Heart right ventricle (tissue), 16 donors: ENCODE measurements at regions not wholly inside any gene's neighbourhood (a gene's known extent, or its start where the extent isn't known, plus 50 kb on each side); places are given as distances from the start of the nearest gene placed in this dataset.

Source experiments
- ATAC-seq, 8 donors: fragments of 200-7000 bp; cut with Tn5 transposase; one replicate each; pipeline ENCODE4 v1.9.1; 2020; ENCODE audit warnings: mild to moderate bottlenecking in 8 of 8, moderate library complexity in 8 of 8, moderate number of reproducible peaks in 1 of 8
- DNase-seq, 2 donors: peaks; one replicate each; pipeline ENCODE4 v3.0.0-alpha.2; 2020
- H3K27ac ChIP-seq, 10 donors: fragments of 200-600 bp; sonication (generic) in 2 of 10; one replicate each; pipeline versions ENCODE4 v1.5.0 to v1.8.0; 2020 to 2022; ENCODE audit warnings: mild to moderate bottlenecking in 3 of 10
- H3K27me3 ChIP-seq, 7 donors: fragments of 200-600 bp; one replicate each; pipeline ENCODE4 v1.8.0; 2021 to 2022; ENCODE audit warnings: mild to moderate bottlenecking in 2 of 7
- H3K36me3 ChIP-seq, 9 donors: fragments of 200-600 bp; sonication (generic) in 1 of 9; one replicate each; pipeline versions ENCODE4 v1.5.0 to v1.8.0; 2020 to 2022; ENCODE audit warnings: mild to moderate bottlenecking in 2 of 9
- H3K4me1 ChIP-seq, 9 donors: fragments of 200-600 bp; sonication (generic) in 1 of 9; one replicate each; pipeline versions ENCODE4 v1.5.0 to v1.8.0; 2020 to 2022; ENCODE audit warnings: mild to moderate bottlenecking in 4 of 9
- H3K4me3 ChIP-seq, 10 donors: fragments of 200-600 bp; sonication (generic) in 2 of 10; one replicate each; pipeline versions ENCODE4 v1.5.0 to v1.8.0; 2020 to 2022; ENCODE audit warnings: mild to moderate bottlenecking in 7 of 10, moderate library complexity in 2 of 10
- H3K9me3 ChIP-seq, 11 donors: fragments of 200-600 bp in 10 of 11; sonication (generic) in 2 of 11; one replicate each; pipeline versions ENCODE4 v1.5.0 to v1.8.0; 2013 to 2022; ENCODE audit warnings: mild to moderate bottlenecking in 2 of 11, control low read depth in 1 of 11, moderate library complexity in 1 of 11
- CTCF ChIP-seq, 9 donors: fragments of 200-600 bp; sonication (generic) in 2 of 9; IDR thresholded peaks; one replicate each; pipeline versions ENCODE4 v1.5.0 to v1.8.0; 2021 to 2022; ENCODE audit warnings: antibody characterized with exemption in 9 of 9, mild to moderate bottlenecking in 5 of 9, moderate library complexity in 1 of 9
- WGBS, 2 donors: extraction: QIAGEN DNeasy Blood & Tissue Kit; methylation state at CpG; one replicate each; pipeline ENCODE4 v1.1.7; 2013; ENCODE audit warnings: inconsistent platforms in 1 of 2; 5-methylcytosine and 5-hydroxymethylcytosine counted together
- intact Hi-C, 10 donors: fragments of 100-400 bp; cut with DNase I; formaldehyde crosslinking; loops; one replicate each; pipeline versions ENCODE4 v1.11.1 to v1.14.2; 2022
- donor health status: Arrhythmogenic right ventricular cardiomyopathy.
- donor health status: ischemic (EF 13 %, LVEDD 7.1; RV severe dilation, severe dysfunction).
- donor health status: healthy with polysubstance abuse.
- donor health status: DM: no; HTN: yes; CAD: no.
- donor health status: DM: no; HTN: no; CAD: no.
- donor health status: ischemic (EF 25% LVEDD 6.9; RV normal size, moderate dysfunction).
- donor health status: ischemic (EF 25% LVEDD 5.7; RV mildly dilated, moderate dysfunction).
- donor health status: healthy.
- donor health status: DM: yes; HTN: yes; CAD: no.
- donor health status: Ischemic cardiomyopathy.
- donor health status: ischemic (EF 35%, LVEDD 5.7; RV mildly dilated, moderate dysfunction).
- donor health status: nonischemic (EF 11% LVEDD 7.7; RV severe dilation, severe dysfunction).
- donor health status: DM: yes; HTN: yes; CAD: no.
- donor health status: PGD.
- donor health status: ischemic (EF 29% LVEDD 5.4; RV normal size, mild dysfunction).
- donor health status: nonischemic (EF 23%, LVEDD 6.1; RV moderate dilation, normal function).

GRCh38 chr4:107247738-107248137 lies 211.6 kb upstream of the DKK2 start:
- DNase-seq: no peak
- Histone ChIP-seq H3K27me3 (no peaks in the 10 kb centered on the region), H3K27ac (no peak overlapping the region), H3K9me3 (peaks cover 0 to 6% (median 0%) of the 10 kb centered on the region in 11 donors), H3K4me3 (no peak overlapping the region), H3K4me1 (no peaks in the 10 kb centered on the region), H3K36me3 (no peaks in the 10 kb centered on the region)
- no peak for ATAC-seq
- intact Hi-C loops: no loop called here
- 35 to 48% methylated on average over 1 of the region's 1 CpG for WGBS, 2 donors
- no peak for TF ChIP-seq CTCF (IDR thresholded peaks at IDR 0.05)

GRCh38 chr4:107246761-107247160 lies 210.6 kb upstream of the DKK2 start:
- Histone ChIP-seq H3K4me1 (no peaks in the 10 kb centered on the region), H3K4me3 (no peak overlapping the region), H3K9me3 (peaks cover 0 to 6% (median 0%) of the 10 kb centered on the region in 11 donors), H3K27me3 (no peaks in the 10 kb centered on the region), H3K27ac (no peak overlapping the region), H3K36me3 (no peaks in the 10 kb centered on the region)
- intact Hi-C loops: no loop called here
- no peak for TF ChIP-seq CTCF (IDR thresholded peaks at IDR 0.05)
- ATAC-seq (no peak), DNase-seq (no peak)
- WGBS, 2 donors: 88 to 93% methylated on average over 1 of the region's 1 CpG

- WGBS, 2 donors: 45 to 56% methylated on average over 4 of the region's 4 CpGs
Measured at GRCh38 chr4:107243141-107243781, 207.1 kb upstream of the DKK2 start.

GRCh38 chr4:107220976-107221375 lies 184.9 kb upstream of the DKK2 start:
- DNase-seq (no peak), ATAC-seq (no peak)
- H3K36me3 ChIP-seq: no peaks in the 10 kb centered on the region
- H3K27me3 ChIP-seq: no peaks in the 10 kb centered on the region
- no peaks in the 10 kb centered on the region for H3K4me1 ChIP-seq
- TF ChIP-seq CTCF (IDR thresholded peaks at IDR 0.05): no peak
- H3K9me3 ChIP-seq: peaks cover 0 to 3% (median 0%) of the 10 kb centered on the region in 11 donors
- H3K4me3 ChIP-seq: no peak overlapping the region
- intact Hi-C loops: no loop called here
- H3K27ac ChIP-seq: no peak overlapping the region

More at GRCh38 chr4:107243141-107243781, 207.1 kb upstream of the DKK2 start:
- ATAC-seq (no peak), DNase-seq (no peak)
- H3K27ac ChIP-seq: no peak overlapping the region
- H3K4me3 ChIP-seq: no peak overlapping the region
- H3K4me1 ChIP-seq: no peaks in the 10 kb centered on the region
- intact Hi-C loops: no loop called here
- H3K9me3 ChIP-seq: no peaks in the 10 kb centered on the region
- TF ChIP-seq CTCF (IDR thresholded peaks at IDR 0.05): no peak
- no peaks in the 10 kb centered on the region for H3K36me3 ChIP-seq
- no peaks in the 10 kb centered on the region for H3K27me3 ChIP-seq
